Fibroblast of lung (primary cell): ENCODE measurements at regions not wholly inside any gene's neighbourhood (a gene's known extent, or its start where the extent isn't known, plus 50 kb on each side); places are given as distances from the start of the nearest gene placed in this dataset.

Experiments
- DNase-seq, 2 donors: peaks; one replicate each; pipeline versions ENCODE4 v3.0.0 to v3.0.0-alpha.2; 2010; ENCODE audit warnings: low read depth in 2 of 2
- H2AFZ ChIP-seq: 2 replicates; pipeline ENCODE4 v1.5.1; 2012; ENCODE audit warnings: low read length, control low read depth, inconsistent platforms
- H3K27ac ChIP-seq: 2 replicates; pipeline ENCODE4 v1.5.1; 2011; ENCODE audit warnings: low read length, control low read depth; ENCODE audit not compliant: insufficient read depth
- H3K27me3 ChIP-seq: 2 replicates; pipeline ENCODE4 v1.5.1; 2011; ENCODE audit warnings: mild to moderate bottlenecking, low read length; ENCODE audit not compliant: control insufficient read depth, insufficient read depth
- H3K36me3 ChIP-seq: 2 replicates; pipeline ENCODE4 v1.5.1; 2011; ENCODE audit warnings: low read length; ENCODE audit not compliant: control insufficient read depth, insufficient read depth
- H3K4me1 ChIP-seq: 2 replicates; pipeline ENCODE4 v1.5.1; 2011; ENCODE audit warnings: low read length; ENCODE audit not compliant: control insufficient read depth, insufficient read depth; ENCODE audit errors: extremely low read depth
- H3K4me2 ChIP-seq: 2 replicates; pipeline ENCODE4 v1.5.1; 2011; ENCODE audit warnings: low read length, control low read depth; ENCODE audit not compliant: insufficient read depth; ENCODE audit errors: extremely low read depth
- H3K4me3 ChIP-seq, 4 experiments: fragments of 200-600 bp in 1 of 4; sonication (generic) in 1 of 4; replicated peaks in 1 of 4; 2 replicates each; pipeline ENCODE4 v1.5.1; 2011 to 2016; ENCODE audit warnings: low read length in 4 of 4, low read depth in 3 of 4, mild to moderate bottlenecking in 3 of 4, control low read depth in 2 of 4, inconsistent platforms in 1 of 4, mixed read lengths in 1 of 4; ENCODE audit not compliant: insufficient read depth in 1 of 4; ENCODE audit errors: control extremely low read depth in 1 of 4
- H3K79me2 ChIP-seq: 2 replicates; pipeline ENCODE4 v1.5.1; 2012; ENCODE audit warnings: mild to moderate bottlenecking, low read length, inconsistent platforms; ENCODE audit not compliant: control insufficient read depth, insufficient read depth
- H3K9ac ChIP-seq: 2 replicates; pipeline ENCODE4 v1.5.1; 2011; ENCODE audit warnings: mild to moderate bottlenecking, low read length, control low read depth; ENCODE audit not compliant: insufficient read depth
- H3K9me3 ChIP-seq: 2 replicates; pipeline ENCODE4 v1.5.1; 2012; ENCODE audit warnings: low read depth, low read length; ENCODE audit not compliant: control insufficient read depth, insufficient read depth
- H4K20me1 ChIP-seq: 2 replicates; pipeline ENCODE4 v1.5.1; 2011; ENCODE audit warnings: low read length; ENCODE audit not compliant: control insufficient read depth, insufficient read depth; ENCODE audit errors: extremely low read depth
- EZH2 ChIP-seq: IDR thresholded peaks from 2 replicates; pipeline ENCODE4 v1.5.1; 2012; ENCODE audit warnings: low read length, control low read depth, mild to moderate bottlenecking; ENCODE audit errors: missing control alignments
- TF ChIP-seq, protein P1 (sequence below), 2 donors: IDR thresholded peaks in 1 of 2; conservative IDR thresholded peaks in 1 of 2; 1 replicate in 1 of 2; 2 replicates in 1 of 2; pipeline ENCODE4 v1.5.1; 2011 to 2012; ENCODE audit warnings: low read length in 2 of 2, control low read depth in 1 of 2, inconsistent platforms in 1 of 2, low read depth in 1 of 2, mild to moderate bottlenecking in 1 of 2

DNA sequence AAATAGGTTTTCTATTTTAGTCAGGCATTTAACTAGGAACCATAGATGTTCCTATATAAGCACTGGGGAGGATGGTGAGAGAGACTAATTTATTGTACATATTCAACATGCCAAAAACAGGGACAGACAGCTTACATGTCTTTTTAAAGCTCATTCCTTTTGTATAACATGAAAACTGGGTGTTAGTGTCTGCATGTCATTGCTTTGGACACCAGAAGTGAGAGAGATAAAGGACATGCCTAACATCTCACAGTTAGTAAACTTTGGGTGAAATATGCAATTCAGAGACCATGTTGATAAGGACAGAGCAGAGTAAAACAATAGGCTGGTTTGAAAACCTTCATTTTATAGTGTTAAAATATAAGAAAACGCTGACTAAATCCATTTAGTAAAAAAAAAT lies 860.0 kb upstream of the LCORL start:
- Histone ChIP-seq H3K27me3 (no peaks in the 10 kb centered on the region), H3K4me3 (no peak overlapping the region), H4K20me1 (no peaks in the 10 kb centered on the region), H3K9ac (no peak overlapping the region), H3K36me3 (no peaks in the 10 kb centered on the region), H3K4me1 (peaks cover 5% of the 10 kb centered on the region), H3K9me3 (no peaks in the 10 kb centered on the region), H3K4me2 (no peak overlapping the region), H3K79me2 (no peaks in the 10 kb centered on the region), H2AFZ (no peak overlapping the region), H3K27ac (no peak overlapping the region)
- peak in 1 of 2 donors; percentile 0 for DNase-seq
- no peak for TF ChIP-seq EZH2
- TF ChIP-seq, protein P1, sequence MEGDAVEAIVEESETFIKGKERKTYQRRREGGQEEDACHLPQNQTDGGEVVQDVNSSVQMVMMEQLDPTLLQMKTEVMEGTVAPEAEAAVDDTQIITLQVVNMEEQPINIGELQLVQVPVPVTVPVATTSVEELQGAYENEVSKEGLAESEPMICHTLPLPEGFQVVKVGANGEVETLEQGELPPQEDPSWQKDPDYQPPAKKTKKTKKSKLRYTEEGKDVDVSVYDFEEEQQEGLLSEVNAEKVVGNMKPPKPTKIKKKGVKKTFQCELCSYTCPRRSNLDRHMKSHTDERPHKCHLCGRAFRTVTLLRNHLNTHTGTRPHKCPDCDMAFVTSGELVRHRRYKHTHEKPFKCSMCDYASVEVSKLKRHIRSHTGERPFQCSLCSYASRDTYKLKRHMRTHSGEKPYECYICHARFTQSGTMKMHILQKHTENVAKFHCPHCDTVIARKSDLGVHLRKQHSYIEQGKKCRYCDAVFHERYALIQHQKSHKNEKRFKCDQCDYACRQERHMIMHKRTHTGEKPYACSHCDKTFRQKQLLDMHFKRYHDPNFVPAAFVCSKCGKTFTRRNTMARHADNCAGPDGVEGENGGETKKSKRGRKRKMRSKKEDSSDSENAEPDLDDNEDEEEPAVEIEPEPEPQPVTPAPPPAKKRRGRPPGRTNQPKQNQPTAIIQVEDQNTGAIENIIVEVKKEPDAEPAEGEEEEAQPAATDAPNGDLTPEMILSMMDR (conservative IDR thresholded peaks at IDR 0.05 in 1 of 2, IDR thresholded peaks at IDR 0.05 in 1 of 2; ENCODE audit: low read depth in 1 of 2, low read length in 2 of 2): no peak

DNA sequence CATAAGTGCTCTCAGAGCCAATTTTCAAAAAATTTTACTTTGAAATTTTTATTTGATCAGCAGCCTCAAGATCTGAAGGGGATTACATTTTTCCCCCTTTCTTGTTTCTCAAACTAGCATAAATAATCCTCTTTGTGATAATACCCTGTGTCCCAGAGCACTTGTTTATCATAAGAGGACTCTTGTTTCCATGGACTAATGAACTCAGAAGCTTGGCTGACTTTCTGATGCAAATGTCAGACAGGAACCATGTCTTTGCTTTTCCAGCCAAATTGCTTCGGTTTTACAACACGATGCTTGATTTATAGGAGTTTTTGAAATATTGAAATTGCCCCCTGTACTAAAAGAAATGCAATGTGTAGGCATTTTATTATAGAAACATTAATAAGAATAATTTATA lies 859.3 kb upstream of the LCORL start:
- Histone ChIP-seq H3K4me2 (no peak overlapping the region), H3K27me3 (no peaks in the 10 kb centered on the region), H4K20me1 (no peaks in the 10 kb centered on the region), H3K4me3 (no peak overlapping the region), H3K9ac (no peak overlapping the region), H3K9me3 (no peaks in the 10 kb centered on the region), H3K27ac (no peak overlapping the region), H3K4me1 (peaks cover 5% of the 10 kb centered on the region), H3K36me3 (no peaks in the 10 kb centered on the region), H2AFZ (no peak overlapping the region), H3K79me2 (no peaks in the 10 kb centered on the region)
- no peak for DNase-seq
- TF ChIP-seq, protein P1 (conservative IDR thresholded peaks at IDR 0.05 in 1 of 2, IDR thresholded peaks at IDR 0.05 in 1 of 2; ENCODE audit: low read depth in 1 of 2, low read length in 2 of 2): no peak
- no peak for TF ChIP-seq EZH2

DNA sequence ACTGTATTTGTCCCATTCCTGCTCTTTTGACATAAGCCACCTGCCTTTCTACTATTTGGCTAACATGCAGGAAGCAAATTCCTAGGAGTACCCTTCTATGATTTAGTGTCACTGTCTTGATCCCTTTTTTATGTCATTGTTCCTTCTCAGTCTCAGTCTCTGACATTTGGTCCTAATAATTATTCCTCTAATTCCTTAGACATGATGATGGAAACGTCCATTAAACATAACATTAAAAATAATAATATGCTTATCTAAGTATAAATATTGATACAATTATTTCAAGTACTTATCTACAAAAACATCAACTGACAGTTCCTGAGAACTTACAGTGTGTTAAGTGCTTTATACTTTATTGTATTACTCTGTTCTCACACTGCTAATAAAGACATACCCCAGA lies 857.0 kb upstream of the LCORL start:
- no peak overlapping the region for H2AFZ ChIP-seq
- no peaks in the 10 kb centered on the region for H3K79me2 ChIP-seq
- no peak for TF ChIP-seq EZH2
- TF ChIP-seq, protein P1 (conservative IDR thresholded peaks at IDR 0.05 in 1 of 2, IDR thresholded peaks at IDR 0.05 in 1 of 2; ENCODE audit: low read depth in 1 of 2, low read length in 2 of 2): no peak
- peaks cover 5% of the 10 kb centered on the region for H3K4me1 ChIP-seq
- H3K4me3 ChIP-seq: no peak overlapping the region
- no peaks in the 10 kb centered on the region for H4K20me1 ChIP-seq
- H3K36me3 ChIP-seq: no peaks in the 10 kb centered on the region
- H3K4me2 ChIP-seq: no peak overlapping the region
- no peak overlapping the region for H3K27ac ChIP-seq
- H3K9me3 ChIP-seq: no peaks in the 10 kb centered on the region
- H3K27me3 ChIP-seq: no peaks in the 10 kb centered on the region
- no peak overlapping the region for H3K9ac ChIP-seq
- no peak for DNase-seq
